Fibroblast of lung (primary cell): ENCODE measurements at regions not wholly inside any gene's neighbourhood (a gene's known extent, or its start where the extent isn't known, plus 50 kb on each side); places are given as distances from the start of the nearest gene placed in this dataset.

ENCODE experiments used
- EZH2 ChIP-seq: IDR thresholded peaks from 2 replicates; pipeline ENCODE4 v1.5.1; 2012; ENCODE audit warnings: low read length, control low read depth, mild to moderate bottlenecking; ENCODE audit errors: missing control alignments
- TF ChIP-seq, protein P1 (sequence below), 2 donors: IDR thresholded peaks in 1 of 2; conservative IDR thresholded peaks in 1 of 2; 1 replicate in 1 of 2; 2 replicates in 1 of 2; pipeline ENCODE4 v1.5.1; 2011 to 2012; ENCODE audit warnings: low read length in 2 of 2, control low read depth in 1 of 2, inconsistent platforms in 1 of 2, low read depth in 1 of 2, mild to moderate bottlenecking in 1 of 2

GRCh38 chr5:104444656-104445055, 882.1 kb upstream of the NUDT12 start:
- TF ChIP-seq, protein P1, sequence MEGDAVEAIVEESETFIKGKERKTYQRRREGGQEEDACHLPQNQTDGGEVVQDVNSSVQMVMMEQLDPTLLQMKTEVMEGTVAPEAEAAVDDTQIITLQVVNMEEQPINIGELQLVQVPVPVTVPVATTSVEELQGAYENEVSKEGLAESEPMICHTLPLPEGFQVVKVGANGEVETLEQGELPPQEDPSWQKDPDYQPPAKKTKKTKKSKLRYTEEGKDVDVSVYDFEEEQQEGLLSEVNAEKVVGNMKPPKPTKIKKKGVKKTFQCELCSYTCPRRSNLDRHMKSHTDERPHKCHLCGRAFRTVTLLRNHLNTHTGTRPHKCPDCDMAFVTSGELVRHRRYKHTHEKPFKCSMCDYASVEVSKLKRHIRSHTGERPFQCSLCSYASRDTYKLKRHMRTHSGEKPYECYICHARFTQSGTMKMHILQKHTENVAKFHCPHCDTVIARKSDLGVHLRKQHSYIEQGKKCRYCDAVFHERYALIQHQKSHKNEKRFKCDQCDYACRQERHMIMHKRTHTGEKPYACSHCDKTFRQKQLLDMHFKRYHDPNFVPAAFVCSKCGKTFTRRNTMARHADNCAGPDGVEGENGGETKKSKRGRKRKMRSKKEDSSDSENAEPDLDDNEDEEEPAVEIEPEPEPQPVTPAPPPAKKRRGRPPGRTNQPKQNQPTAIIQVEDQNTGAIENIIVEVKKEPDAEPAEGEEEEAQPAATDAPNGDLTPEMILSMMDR (conservative IDR thresholded peaks at IDR 0.05 in 1 of 2, IDR thresholded peaks at IDR 0.05 in 1 of 2; ENCODE audit: low read depth in 1 of 2, low read length in 2 of 2): no peak
- no peak for TF ChIP-seq EZH2
